Trophoblast cell (in vitro differentiated cells and primary cell): ENCODE measurements at regions not wholly inside any gene's neighbourhood (a gene's known extent, or its start where the extent isn't known, plus 50 kb on each side); places are given as distances from the start of the nearest gene placed in this dataset.

ENCODE experiments used
- DNase-seq, 2 donors: peaks; one replicate each; pipeline ENCODE4 v3.0.0-alpha.2; 2016
- H2AFZ ChIP-seq: 2 replicates; pipeline ENCODE4 v1.6.1; 2013; ENCODE audit warnings: low read length, moderate library complexity, mild to moderate bottlenecking; ENCODE audit not compliant: insufficient read depth, poor library complexity
- H2AK5ac ChIP-seq: 2 replicates; pipeline ENCODE4 v1.6.1; 2013; ENCODE audit warnings: mild to moderate bottlenecking, low read length
- H2BK120ac ChIP-seq: 2 replicates; pipeline ENCODE4 v1.6.1; 2013; ENCODE audit warnings: low read length, mild to moderate bottlenecking, moderate library complexity; ENCODE audit not compliant: insufficient read depth, poor library complexity
- H2BK12ac ChIP-seq: 2 replicates; pipeline ENCODE4 v1.6.1; 2013; ENCODE audit warnings: mild to moderate bottlenecking, low read length, moderate library complexity
- H2BK5ac ChIP-seq: 2 replicates; pipeline ENCODE4 v1.6.1; 2013; ENCODE audit warnings: low read length, low read depth, moderate library complexity, mild to moderate bottlenecking; ENCODE audit not compliant: poor library complexity
- H3K14ac ChIP-seq: 2 replicates; pipeline ENCODE4 v1.6.1; 2013; ENCODE audit warnings: mild to moderate bottlenecking, low read length
- H3K18ac ChIP-seq: 2 replicates; pipeline ENCODE4 v1.6.1; 2013; ENCODE audit warnings: mild to moderate bottlenecking, low read length
- H3K23ac ChIP-seq: 2 replicates; pipeline ENCODE4 v1.6.1; 2013; ENCODE audit warnings: low read length
- H3K27ac ChIP-seq: 2 replicates; pipeline ENCODE4 v1.5.1; 2013; ENCODE audit warnings: low read depth, mild to moderate bottlenecking, inconsistent platforms, low read length, moderate library complexity
- H3K27me3 ChIP-seq: 2 replicates; pipeline ENCODE4 v1.6.1; 2013; ENCODE audit warnings: inconsistent platforms, mild to moderate bottlenecking, low read length, moderate library complexity; ENCODE audit not compliant: insufficient read depth
- H3K36me3 ChIP-seq, 2 experiments: 1 replicate in 1 of 2; 2 replicates in 1 of 2; pipeline ENCODE4 v1.6.1; 2013; ENCODE audit warnings: low read length in 2 of 2, mild to moderate bottlenecking in 2 of 2, moderate library complexity in 1 of 2; ENCODE audit not compliant: insufficient read depth in 2 of 2, control insufficient read depth in 1 of 2
- H3K4ac ChIP-seq: 2 replicates; pipeline ENCODE4 v1.6.1; 2013; ENCODE audit warnings: low read depth, mild to moderate bottlenecking, low read length, moderate library complexity
- H3K4me1 ChIP-seq, 2 experiments: 1 replicate in 1 of 2; 2 replicates in 1 of 2; pipeline ENCODE4 v1.6.1; 2013; ENCODE audit warnings: low read length in 2 of 2, mild to moderate bottlenecking in 2 of 2, moderate library complexity in 1 of 2; ENCODE audit not compliant: insufficient read depth in 2 of 2, control insufficient read depth in 1 of 2
- H3K4me2 ChIP-seq: 2 replicates; pipeline ENCODE4 v1.6.1; 2013; ENCODE audit warnings: inconsistent platforms, mild to moderate bottlenecking, low read length, moderate library complexity
- H3K4me3 ChIP-seq: 2 replicates; pipeline ENCODE4 v1.5.1; 2013; ENCODE audit warnings: mild to moderate bottlenecking, low read depth, low read length, inconsistent platforms
- H3K79me1 ChIP-seq: one replicate; pipeline ENCODE4 v1.6.1; 2013; ENCODE audit warnings: low read length
- H3K79me2 ChIP-seq: 2 replicates; pipeline ENCODE4 v1.6.1; 2013; ENCODE audit warnings: low read length, mild to moderate bottlenecking; ENCODE audit not compliant: control insufficient read depth, insufficient read depth, poor library complexity
- H3K9ac ChIP-seq: 2 replicates; pipeline ENCODE4 v1.6.1; 2013; ENCODE audit warnings: mild to moderate bottlenecking, low read length
- H3K9me3 ChIP-seq: 2 replicates; pipeline ENCODE4 v1.6.1; 2013; ENCODE audit warnings: low read depth, mild to moderate bottlenecking, control low read depth, inconsistent platforms, low read length; ENCODE audit not compliant: insufficient read depth
- H4K12ac ChIP-seq: 2 replicates; pipeline ENCODE4 v1.6.1; 2013; ENCODE audit warnings: low read depth, mild to moderate bottlenecking, low read length, moderate library complexity
- H4K8ac ChIP-seq: 2 replicates; pipeline ENCODE4 v1.6.1; 2013; ENCODE audit warnings: low read depth, mild to moderate bottlenecking, low read length, moderate library complexity
- H4K91ac ChIP-seq: one replicate; pipeline ENCODE4 v1.6.1; 2013; ENCODE audit warnings: low read depth, mild to moderate bottlenecking, low read length, moderate library complexity
- WGBS: extraction: QIAGEN DNeasy Blood & Tissue Kit; methylation state at CpG from one replicate; pipeline ENCODE4 v1.1.7; 2013; ENCODE audit warnings: missing lambda C conversion rate; ENCODE audit not compliant: insufficient read length, insufficient coverage; ENCODE audit errors: extremely low coverage; 5-methylcytosine and 5-hydroxymethylcytosine counted together

DNA sequence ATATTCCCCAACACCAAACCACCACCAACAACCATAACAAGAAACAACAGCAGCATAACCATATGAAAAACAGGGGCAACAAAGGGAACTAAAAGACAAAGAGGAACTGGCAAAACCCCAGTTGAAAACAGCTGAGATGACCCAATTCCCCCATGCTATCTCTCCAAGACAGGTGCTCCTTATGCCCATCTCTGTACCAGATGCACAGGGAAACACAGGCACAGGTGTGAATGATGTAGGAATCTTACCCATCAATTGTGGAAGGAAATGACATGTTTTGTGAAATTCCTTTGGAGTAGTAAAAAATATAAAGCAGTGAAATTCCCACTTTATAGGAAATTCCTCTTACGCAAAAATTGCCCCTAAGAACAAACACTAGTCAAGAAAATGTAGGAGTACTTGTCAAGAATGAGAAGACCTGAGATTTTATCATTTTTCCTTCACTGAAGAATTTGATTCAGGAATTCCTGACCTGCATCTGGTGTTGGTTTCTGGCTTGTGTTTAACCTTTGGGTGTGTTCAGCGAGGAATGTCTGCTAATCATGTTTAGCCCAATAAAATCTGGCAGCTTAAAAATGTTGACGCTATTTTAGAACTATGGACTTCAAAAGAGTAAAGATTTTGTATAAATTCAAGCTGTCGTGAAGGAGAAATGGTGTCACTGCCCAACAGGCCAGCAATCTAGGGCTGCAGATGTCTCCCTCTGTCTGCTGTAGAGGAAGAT is 67.7 kb upstream of the ARHGAP28 start:
- Histone ChIP-seq H2BK5ac (no peak overlapping the region), H4K91ac (peak overlapping the region; percentile 10), H3K27me3 (no peaks in the 10 kb centered on the region), H3K4me2 (no peak overlapping the region), H4K12ac (no peak overlapping the region), H3K14ac (no peak overlapping the region), H3K4ac (no peak overlapping the region), H3K9ac (no peak overlapping the region), H3K36me3 (no peaks in the 10 kb centered on the region), H2BK12ac (no peak overlapping the region), H3K79me1 (peaks cover 7% of the 10 kb centered on the region), H3K18ac (no peak overlapping the region), H3K4me1 (peaks cover 2 to 11% of the 10 kb centered on the region in 2 experiments), H2AK5ac (no peak overlapping the region), H3K27ac (peak overlapping the region; percentile 67), H3K23ac (no peak overlapping the region), H3K4me3 (no peak overlapping the region), H3K79me2 (no peaks in the 10 kb centered on the region), H2BK120ac (peak overlapping the region; percentile 84), H4K8ac (no peak overlapping the region), H2AFZ (no peak overlapping the region), H3K9me3 (no peaks in the 10 kb centered on the region)
- peak; percentile 33 to 90 for DNase-seq
- WGBS: no CpG with 5 or more reads among the region's 4 CpGs

DNA sequence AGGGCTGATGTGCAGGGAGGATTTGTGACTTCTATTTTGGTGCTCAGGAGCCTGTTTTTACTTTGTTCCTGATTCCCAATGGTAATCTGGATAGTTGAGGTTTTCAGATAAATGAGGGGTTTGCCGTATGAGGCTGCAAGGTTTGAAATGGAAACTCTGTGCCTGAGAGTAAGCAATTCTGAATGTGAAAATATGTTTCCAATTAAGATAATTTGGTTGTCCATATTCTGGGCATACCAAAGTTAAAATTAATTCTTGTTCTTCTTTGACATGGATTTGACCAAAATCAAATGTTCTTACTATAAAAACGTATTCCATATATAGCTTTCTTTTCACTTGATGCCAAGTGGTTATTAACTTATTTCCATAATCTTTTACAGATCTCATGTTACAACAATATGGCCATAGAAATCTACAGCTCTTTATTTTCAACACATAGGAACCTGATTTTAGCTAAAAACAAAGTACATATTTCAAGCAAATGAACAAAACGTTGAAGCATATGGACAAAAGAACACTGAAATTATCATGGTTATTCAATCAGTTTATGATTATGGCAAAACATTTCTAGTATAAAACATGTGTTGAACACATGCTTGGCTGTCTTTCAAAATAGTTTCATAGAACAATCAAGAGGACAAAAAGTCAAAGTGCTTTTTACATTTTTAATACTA is 63.4 kb upstream of the ARHGAP28 start:
- Histone ChIP-seq H2BK5ac (no peak overlapping the region), H3K18ac (no peak overlapping the region), H2BK12ac (no peak overlapping the region), H3K9ac (no peak overlapping the region), H3K27ac (no peak overlapping the region), H3K79me2 (no peaks in the 10 kb centered on the region), H4K12ac (no peak overlapping the region), H3K4me2 (no peak overlapping the region), H3K4me1 (peaks cover 2 to 8% of the 10 kb centered on the region in 2 experiments), H3K14ac (no peak overlapping the region), H2AK5ac (no peak overlapping the region), H3K27me3 (no peaks in the 10 kb centered on the region), H3K36me3 (no peaks in the 10 kb centered on the region), H4K91ac (no peak overlapping the region), H3K4me3 (no peak overlapping the region), H3K23ac (no peak overlapping the region), H3K9me3 (no peaks in the 10 kb centered on the region), H3K79me1 (peaks cover 5% of the 10 kb centered on the region), H4K8ac (no peak overlapping the region), H3K4ac (no peak overlapping the region), H2AFZ (no peak overlapping the region), H2BK120ac (no peak overlapping the region)
- WGBS: no CpG with 5 or more reads among the region's 3 CpGs
- DNase-seq: no peak

DNA sequence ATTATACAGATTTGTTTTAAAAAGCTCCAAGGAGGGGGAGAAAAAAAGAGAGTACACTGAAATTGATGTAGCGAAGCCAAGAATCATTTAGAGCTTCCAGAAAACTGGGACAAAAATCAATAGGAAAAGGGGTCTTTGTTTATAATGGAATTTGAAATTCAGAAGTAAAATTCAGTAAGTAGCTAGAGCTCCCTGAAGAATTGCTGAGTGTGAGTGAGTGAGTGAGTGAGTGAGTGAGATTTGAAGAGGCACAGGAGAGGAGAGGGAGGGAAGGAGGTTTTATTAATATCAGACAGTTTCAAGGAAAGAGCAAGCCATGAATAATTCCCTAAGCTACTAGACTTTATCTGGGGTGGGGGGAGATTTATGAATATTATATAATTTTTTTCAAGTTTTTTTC is 60.7 kb upstream of the ARHGAP28 start:
- no peak overlapping the region for H3K4ac ChIP-seq
- no peaks in the 10 kb centered on the region for H3K36me3 ChIP-seq
- H2BK120ac ChIP-seq: no peak overlapping the region
- H4K8ac ChIP-seq: no peak overlapping the region
- H3K27ac ChIP-seq: no peak overlapping the region
- no peaks in the 10 kb centered on the region for H3K79me2 ChIP-seq
- H2BK5ac ChIP-seq: no peak overlapping the region
- no peak overlapping the region for H2BK12ac ChIP-seq
- no peak overlapping the region for H3K9ac ChIP-seq
- H4K91ac ChIP-seq: no peak overlapping the region
- peaks cover 3 to 7% of the 10 kb centered on the region in 2 experiments for H3K4me1 ChIP-seq
- no CpG with 5 or more reads among the region's 1 CpG for WGBS
- H2AFZ ChIP-seq: no peak overlapping the region
- H3K4me2 ChIP-seq: no peak overlapping the region
- H2AK5ac ChIP-seq: no peak overlapping the region
- no peak for DNase-seq
- no peak overlapping the region for H3K4me3 ChIP-seq
- H3K18ac ChIP-seq: no peak overlapping the region
- H3K9me3 ChIP-seq: no peaks in the 10 kb centered on the region
- no peaks in the 10 kb centered on the region for H3K27me3 ChIP-seq
- no peak overlapping the region for H4K12ac ChIP-seq
- no peaks in the 10 kb centered on the region for H3K79me1 ChIP-seq
- H3K23ac ChIP-seq: no peak overlapping the region
- no peak overlapping the region for H3K14ac ChIP-seq

DNA sequence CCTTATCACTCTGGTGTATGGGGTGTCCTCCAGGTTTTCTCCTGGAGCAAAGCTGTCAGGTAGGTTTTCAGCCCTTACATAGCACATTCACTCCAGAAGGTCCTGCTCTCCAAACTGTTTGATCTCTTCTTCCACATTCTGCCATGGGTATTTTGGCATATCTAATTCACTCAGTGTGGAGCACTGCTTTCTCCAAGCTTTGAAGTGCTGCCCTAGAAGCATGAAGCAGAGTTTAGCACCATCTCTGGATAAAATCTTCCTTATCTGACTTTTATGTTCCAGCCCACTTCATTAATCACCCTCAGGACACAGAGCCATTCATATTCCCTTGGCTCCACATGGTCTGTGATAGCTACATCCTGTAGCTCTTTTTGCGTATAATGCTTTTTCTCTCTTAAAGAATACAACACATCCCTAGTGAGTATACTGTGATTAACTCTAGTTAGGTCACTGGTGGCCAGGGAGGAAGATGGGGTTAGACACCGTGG is 56.7 kb upstream of the ARHGAP28 start:
- Histone ChIP-seq H3K4me1 (peaks cover 3% of the 10 kb centered on the region in 2 experiments), H3K4ac (no peak overlapping the region), H4K8ac (no peak overlapping the region), H3K79me1 (no peaks in the 10 kb centered on the region), H3K4me3 (no peak overlapping the region), H3K27me3 (no peaks in the 10 kb centered on the region), H3K79me2 (no peaks in the 10 kb centered on the region), H3K36me3 (no peaks in the 10 kb centered on the region), H4K91ac (no peak overlapping the region), H3K18ac (no peak overlapping the region), H3K4me2 (no peak overlapping the region), H2BK5ac (no peak overlapping the region), H4K12ac (no peak overlapping the region), H3K14ac (no peak overlapping the region), H3K9ac (no peak overlapping the region), H2BK12ac (no peak overlapping the region), H3K9me3 (no peaks in the 10 kb centered on the region), H3K27ac (no peak overlapping the region), H2BK120ac (no peak overlapping the region), H2AK5ac (no peak overlapping the region), H2AFZ (no peak overlapping the region), H3K23ac (no peak overlapping the region)
- DNase-seq: no peak
- WGBS: no CpG with 5 or more reads among the region's 2 CpGs
